C4-2B (cell line): ENCODE measurements at regions not wholly inside any gene's neighbourhood (a gene's known extent, or its start where the extent isn't known, plus 50 kb on each side); places are given as distances from the start of the nearest gene placed in this dataset.

Experiments used
- ZFX ChIP-seq: fragments of 450-650 bp; IDR thresholded peaks from 2 replicates; pipeline ENCODE4 v1.6.1; 2017
- TF ChIP-seq, protein P1 (sequence below): fragments of 450-650 bp; conservative IDR thresholded peaks from 2 replicates; pipeline ENCODE4 v1.5.1; 2017; ENCODE audit warnings: mild to moderate bottlenecking

- TF ChIP-seq, protein P1, sequence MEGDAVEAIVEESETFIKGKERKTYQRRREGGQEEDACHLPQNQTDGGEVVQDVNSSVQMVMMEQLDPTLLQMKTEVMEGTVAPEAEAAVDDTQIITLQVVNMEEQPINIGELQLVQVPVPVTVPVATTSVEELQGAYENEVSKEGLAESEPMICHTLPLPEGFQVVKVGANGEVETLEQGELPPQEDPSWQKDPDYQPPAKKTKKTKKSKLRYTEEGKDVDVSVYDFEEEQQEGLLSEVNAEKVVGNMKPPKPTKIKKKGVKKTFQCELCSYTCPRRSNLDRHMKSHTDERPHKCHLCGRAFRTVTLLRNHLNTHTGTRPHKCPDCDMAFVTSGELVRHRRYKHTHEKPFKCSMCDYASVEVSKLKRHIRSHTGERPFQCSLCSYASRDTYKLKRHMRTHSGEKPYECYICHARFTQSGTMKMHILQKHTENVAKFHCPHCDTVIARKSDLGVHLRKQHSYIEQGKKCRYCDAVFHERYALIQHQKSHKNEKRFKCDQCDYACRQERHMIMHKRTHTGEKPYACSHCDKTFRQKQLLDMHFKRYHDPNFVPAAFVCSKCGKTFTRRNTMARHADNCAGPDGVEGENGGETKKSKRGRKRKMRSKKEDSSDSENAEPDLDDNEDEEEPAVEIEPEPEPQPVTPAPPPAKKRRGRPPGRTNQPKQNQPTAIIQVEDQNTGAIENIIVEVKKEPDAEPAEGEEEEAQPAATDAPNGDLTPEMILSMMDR: no peak
- no peak for TF ChIP-seq ZFX
Observed at GRCh38 chr6:68546620-68547019, 88.5 kb upstream of the ADGRB3 start.
